GM20431 (cell line): ENCODE measurements at regions not wholly inside any gene's neighbourhood (a gene's known extent, or its start where the extent isn't known, plus 50 kb on each side); places are given as distances from the start of the nearest gene placed in this dataset.

Source experiments
- in situ Hi-C: fragments of 300-500 bp; cut with MseI, MboI; formaldehyde crosslinking; loops from one replicate; pipeline ENCODE4 v1.15.0; 2020; ENCODE audit warnings: low sequenced_read_pairs; ENCODE audit not compliant: unreplicated experiment

DNA sequence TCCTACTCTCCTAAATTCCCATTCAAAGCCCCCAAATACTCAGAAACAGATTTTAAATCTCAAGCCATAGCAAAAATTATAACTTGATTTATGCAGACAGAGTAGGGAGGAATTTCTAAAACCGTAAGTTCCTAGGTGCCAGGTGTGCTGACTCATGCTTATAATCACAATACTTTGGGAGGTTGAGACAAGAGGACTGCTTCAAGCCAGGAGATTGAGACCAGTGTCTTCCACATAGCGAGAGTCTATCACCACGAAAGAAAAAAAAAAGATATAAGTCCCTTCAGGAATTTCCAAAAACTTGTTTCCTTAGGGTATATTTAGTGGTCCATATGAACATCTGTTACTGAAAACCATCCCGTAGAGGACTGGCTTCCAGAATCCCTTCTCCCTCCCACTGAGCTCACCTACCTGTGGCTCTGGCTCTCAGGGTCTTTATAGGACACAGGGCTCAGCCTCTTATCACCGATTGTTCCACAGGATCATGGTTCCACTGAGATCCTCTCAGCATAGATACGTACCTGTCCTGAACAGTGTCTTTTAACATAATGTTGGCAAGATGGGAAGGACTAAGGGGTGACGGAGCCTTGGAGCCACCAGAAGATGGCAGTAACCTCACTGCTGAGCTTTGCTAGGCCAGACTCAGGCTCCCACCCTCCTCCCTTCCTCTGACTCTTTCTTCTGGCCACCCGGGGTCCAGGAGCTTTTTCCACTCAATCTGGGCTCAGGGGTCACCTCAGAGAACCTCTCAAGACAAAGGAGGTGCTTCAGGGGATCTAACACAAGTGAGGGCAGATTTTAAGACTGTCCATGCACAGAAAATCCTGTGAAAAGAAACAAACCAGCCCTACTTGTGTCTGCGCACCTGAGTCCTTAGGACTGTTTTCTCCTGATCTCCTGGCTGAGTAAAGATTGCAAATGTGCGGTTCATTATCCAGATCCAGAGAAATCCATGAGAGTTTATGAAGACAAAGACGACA lies 117.5 kb upstream of the TOP3B start:
- in situ Hi-C loops, result no loop called here

DNA sequence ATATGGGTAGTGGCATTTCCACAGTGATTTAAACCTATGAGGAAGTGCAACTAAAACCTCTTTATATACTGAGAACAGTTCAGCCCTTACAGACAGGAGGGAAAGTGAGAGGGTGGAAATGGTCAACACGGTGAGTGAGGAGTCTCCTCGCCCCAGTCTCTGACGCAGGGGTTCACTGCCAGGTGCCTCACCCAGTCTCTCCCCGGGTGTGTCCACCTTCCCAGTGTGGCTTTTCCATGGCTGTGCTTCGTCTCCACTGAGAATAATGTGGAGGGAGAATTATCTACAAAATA lies 116.6 kb upstream of the TOP3B start:
- in situ Hi-C loops, result no loop called here

DNA sequence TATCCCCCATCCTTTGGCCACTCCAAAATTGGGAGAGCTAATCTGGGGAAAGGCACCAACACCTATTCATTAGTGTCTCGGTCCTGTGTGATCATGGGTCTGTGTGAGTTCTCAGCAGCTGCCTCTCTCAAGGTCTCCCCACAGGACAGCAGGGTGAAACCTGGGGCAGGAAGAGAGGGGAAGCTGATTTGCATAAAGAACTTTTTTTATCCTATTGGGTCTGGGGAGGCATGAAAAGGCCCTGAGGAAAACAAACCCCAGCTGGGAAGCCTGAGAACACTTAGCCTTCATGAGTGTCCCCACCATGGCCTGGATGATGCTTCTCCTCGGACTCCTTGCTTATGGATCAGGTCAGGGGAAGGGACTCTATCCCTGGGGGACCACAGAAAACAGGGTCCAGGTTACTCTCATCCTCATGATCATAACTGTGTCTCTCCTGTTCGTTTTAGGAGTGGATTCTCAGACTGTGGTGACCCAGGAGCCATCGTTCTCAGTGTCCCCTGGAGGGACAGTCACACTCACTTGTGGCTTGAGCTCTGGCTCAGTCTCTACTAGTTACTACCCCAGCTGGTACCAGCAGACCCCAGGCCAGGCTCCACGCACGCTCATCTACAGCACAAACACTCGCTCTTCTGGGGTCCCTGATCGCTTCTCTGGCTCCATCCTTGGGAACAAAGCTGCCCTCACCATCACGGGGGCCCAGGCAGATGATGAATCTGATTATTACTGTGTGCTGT lies 116.0 kb upstream of the TOP3B start:
- in situ Hi-C loops, result no loop called here

DNA sequence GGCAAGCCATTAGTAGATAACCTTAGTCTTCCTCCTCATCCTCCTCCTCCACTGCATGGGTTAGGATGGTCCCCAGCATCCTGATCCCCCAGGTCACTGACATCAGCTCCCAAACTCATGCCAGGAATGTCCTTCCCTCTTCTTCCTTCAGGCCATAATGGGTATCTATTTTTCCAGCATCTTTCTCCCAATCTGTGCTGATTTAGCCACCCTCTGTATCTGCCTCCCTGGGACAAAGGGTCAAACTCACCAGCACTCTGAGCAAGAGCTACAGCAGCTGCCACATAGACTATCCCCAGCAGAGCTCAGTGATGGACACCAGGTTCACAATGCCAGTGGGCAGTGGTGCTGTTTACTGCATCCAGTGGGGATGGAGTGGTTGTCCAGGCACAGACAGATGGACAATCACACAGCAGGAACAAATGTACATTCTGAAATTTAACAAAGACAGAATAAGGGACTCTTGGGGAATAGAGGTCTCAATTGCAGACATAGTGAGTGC lies 115.2 kb upstream of the TOP3B start:
- in situ Hi-C loops, result no loop called here

DNA sequence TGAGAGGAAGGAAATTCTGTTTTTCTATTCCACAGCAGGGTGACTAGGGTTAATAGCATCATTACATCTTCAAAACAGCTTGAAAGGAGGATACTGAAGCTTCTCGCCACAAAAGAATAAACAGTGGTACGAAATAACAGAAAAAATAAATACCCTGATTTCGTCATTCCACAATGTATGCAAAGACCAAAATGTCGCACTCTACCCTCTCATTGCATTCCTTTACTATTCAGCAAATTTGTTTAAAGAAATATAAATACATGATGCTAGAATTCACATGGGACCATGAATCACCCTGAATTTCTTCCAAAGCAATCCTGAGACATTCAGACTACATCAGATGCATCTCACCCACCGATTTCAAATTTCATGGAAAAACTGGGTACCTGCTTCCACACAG lies 112.3 kb upstream of the TOP3B start:
- in situ Hi-C loops, result no loop called here

DNA sequence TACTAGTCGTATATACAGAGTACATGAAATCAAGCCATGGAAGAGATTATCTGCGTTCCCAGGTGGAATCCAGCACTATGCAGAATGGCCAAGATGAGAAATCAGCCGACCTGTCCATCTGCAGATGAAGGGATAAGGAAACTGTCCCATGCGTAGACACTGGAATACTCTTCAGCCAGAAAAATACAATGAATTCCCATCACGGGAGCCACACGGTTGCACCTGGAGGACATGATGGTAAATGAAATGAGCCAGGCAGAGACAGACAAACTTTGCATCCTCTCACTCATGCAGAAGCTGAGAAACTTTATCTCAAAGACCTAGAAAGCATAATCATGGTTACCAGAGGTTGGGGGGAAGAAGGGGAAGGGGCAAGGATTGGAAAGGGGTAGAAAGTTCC lies 111.9 kb upstream of the TOP3B start:
- in situ Hi-C loops, result no loop called here

DNA sequence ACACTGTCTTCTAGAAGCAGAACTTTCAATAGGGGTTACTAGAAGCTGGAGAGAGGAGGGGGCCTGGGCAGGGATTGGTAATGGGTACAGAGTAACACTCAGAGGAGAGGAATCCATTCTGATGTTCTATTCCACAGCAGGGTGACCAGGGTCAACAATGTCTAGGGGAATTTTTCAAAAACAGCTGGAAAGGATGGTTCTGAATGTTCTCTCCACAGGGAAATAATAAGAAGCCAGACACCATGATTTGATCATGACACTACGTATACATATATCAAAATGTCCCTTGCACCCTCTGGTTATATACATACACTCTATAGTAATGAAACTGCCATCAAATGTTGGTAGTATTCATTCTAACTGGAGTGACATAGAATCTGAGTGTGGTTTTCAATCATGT lies 111.2 kb upstream of the TOP3B start:
- in situ Hi-C loops, result no loop called here

DNA sequence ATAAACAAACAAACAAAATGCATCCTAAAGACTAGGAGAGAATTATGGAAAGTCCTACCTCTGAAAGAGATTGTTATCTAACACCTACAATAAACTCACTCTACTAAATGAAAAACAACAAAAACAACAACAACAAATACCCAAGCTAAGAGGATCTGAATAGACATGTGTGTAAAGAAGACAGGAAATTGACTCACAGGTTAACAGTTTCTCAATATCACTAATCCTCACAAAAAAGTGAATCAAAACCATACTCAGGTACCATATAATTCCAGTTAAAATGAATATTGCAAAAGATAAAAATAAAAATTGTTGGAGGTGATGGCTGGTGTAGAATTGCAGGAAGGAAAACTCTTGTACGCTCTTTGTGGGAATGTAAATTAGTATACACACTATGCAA lies 110.4 kb upstream of the TOP3B start:
- in situ Hi-C loops, result no loop called here

DNA sequence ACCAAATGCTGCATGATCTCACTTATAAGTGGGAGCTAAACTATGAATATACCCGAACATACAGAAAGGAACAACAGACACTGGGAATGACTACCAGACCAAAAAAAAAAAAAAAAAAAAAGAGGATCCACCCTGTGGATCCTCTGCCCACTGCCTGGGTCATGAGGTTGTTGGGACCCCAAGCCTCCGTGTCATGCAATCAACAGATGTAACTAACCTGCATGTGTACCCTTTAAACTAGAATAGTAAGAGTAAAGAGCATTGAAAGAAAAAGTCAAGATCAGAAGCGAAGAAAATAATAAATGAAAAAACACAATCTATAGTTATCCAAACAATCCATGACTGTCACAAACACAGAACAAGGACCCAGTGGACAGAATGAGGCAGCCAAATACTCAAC lies 109.5 kb upstream of the TOP3B start:
- in situ Hi-C loops, result no loop called here

DNA sequence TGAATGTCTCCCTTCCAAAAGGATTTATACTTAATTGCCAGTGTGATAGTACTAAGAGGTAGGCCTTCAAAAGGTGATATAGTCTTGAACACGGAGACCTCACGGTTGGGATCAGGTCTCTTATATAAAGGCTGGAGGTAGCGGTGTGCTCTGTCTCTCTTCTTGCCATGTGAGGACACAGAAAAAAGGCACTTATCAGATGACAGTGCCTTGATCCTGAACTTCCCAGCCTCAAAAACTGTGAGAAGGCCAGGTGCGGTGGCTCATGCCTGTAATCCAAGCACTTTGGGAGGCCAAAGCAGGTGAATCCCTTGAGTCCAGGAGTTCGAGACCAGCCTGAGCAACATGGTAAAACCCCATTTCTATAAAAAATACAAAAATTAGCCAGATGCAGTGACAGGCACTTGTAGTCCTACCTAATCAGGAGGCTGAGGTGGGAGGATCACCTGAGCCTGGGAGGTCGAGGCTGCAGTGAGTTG lies 108.9 kb upstream of the TOP3B start:
- in situ Hi-C loops, result no loop called here

DNA sequence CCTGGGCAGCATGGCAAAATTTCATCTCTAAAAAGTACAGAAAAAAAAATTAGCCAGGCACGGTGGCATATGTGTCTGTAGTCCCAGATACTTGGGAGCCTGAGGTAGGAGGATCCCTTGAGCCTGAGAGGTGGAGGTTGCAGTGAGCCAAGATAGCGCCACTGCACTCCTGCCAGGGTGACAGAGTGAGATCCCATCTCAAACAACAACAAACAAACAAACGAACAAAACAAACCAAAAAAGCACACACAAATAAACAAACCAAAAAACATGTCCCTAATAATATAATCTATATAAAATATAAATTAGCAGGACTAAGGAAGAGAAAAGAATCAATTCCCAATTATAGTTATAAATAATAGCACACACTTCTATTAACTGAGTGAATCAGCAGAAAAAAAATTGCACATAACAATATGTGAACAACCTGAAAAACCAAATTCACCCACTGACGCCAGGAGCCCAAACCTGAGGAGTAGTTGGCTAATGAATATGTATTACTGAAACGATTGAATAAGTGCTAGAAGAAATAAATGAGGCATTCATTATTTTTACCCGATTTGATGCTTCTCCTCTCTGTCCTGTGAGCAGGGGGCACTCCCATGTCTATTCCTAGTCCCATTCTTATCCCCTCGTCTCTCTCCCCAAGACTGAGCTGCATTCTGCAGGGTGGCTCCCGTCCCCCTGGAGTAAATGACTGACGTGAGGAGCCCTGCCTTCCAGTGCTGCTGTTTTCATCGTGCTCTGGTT lies 108.2 kb upstream of the TOP3B start:
- in situ Hi-C loops, result no loop called here

DNA sequence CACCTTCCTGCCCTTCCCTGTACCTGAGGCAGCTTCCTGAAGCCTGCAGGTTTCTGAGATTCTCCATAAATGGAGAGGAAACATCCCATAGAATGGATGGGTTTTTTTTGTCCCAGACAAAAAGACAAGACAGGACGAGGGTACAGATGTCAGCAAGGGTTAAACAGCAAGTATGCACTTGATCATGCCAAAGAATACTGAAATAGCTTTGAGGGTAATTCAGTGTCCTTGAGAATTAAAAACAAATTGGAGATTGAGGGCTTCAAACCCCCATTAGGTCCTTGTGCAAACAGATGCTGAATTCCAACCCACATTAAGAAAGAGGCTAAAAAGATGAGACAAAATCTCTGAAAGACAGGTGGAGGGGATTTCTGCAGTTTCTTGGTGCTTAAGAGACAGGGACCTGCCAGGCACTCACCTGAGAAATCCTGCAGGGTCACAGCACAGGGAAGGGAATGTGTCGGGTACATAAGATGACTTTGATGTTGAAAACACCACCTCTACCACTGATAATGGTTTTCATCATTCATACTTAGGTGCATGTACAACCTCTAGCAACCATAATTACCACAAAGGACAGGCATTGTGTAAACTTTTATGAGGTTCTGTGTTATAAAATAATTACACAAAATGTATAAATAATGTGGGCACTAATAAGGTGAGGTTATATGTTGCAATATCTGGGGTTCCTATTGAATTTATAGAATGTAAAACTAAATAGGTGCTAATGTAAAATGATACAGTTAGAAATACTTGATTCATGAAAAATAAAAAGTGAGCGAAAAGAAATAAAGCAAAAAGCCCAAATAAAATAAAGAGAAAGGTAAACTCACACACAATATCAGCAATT lies 107.1 kb upstream of the TOP3B start:
- in situ Hi-C loops, result no loop called here

DNA sequence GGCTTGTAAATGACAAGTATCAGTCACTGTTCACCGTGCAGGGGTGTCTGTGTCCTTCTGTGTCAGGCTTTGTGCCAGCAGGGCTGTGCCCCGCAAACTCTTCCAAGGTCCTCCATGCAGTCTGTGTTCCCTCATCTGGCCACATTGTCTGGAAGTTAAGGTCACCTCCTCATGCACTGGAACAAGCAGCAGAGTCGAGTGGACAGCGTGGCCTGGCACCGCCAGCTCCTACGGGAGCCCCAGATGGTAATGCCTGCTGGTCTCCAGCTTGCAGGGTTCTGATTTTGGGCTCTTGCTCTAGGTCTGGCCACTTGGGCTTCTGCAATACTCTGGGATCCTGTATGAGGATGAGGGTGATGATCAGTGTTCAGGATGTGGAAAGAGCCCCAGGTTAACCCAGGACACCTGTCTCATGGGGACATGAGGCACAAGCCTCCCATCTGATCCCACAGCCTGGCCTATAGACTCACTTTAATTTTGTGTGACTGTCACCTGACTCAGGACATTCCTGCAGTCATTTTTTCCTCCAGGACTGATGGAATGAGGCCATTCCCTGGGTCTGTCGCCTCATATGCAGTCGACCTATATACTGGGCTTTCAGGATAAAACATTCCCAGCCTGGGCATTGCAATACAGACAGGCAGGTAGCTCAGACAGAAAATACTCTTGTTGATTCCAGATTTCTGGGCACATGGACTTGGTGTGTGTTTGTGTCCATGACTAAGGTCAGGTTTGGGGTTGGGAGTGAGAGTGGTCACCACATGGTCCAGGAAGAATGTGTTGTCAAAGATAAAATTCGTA lies 106.3 kb upstream of the TOP3B start:
- in situ Hi-C loops, result no loop called here

DNA sequence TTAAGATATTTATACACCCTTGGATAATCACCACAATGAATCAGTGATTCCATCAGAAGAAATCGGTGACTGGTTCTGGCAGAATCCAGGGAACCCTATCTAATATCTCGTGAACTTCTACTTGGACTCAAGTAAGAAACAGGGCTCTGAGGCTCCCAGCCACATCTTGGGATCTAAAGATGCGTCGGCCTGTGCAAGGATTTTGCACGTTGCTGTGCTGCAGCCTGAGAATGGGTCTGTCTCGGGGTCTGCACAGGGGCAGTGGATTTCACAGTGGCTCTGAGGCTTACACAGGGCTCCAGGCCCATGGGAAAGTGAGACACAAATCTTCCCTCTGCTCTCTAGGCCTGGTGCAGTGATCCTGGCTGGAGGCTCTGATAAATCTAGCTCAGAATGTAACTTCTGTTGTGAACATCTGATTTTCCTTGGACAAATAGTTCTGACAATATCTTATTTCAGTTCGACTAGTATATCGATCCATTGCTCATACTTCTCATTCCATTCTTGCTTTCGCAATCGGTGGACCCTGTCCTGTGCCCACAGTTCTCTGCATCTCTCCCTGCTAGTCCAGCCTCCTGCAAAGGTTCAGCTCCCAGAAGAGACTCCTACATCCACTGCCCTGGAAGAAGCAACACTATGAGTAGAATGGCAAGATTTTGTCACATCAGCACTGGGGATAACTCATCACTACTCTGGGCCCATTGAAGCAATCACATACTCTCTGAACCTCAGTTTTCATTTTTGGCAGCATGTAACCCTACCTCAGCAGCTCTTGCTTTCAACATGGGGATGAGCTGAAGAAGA lies 105.5 kb upstream of the TOP3B start:
- in situ Hi-C loops, result no loop called here

DNA sequence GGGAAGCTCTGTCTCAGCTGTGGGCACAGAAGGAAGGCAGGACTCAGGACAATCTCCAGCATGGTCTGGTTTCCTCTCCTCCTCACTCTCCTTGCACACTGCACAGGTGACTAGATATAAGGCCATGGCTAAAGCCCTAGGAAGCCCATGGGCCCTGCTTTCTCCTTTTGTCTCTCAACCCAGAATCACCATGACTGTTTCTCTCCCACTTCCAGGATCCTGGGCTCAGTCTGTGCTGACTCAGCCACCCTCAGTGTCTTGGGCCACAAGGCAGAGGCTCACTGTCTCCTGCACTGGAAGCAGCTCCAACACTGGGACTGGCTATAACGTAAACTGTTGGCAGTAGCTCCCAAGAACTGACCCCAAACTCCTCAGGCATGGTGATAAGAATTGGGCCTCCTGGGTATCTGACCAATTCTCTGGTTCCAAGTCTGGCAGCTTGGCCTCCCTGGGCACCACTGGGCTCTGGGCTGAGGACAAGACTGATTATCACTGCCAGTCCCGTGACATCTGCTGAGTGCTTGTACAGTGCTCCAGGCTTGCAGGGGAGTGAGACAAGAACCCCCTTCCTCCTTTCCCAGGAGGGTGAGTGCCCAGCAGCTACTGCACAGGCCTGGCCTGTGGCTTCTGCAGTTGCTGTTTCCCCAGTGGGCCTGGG lies 104.0 kb upstream of the TOP3B start:
- in situ Hi-C loops, result no loop called here

DNA sequence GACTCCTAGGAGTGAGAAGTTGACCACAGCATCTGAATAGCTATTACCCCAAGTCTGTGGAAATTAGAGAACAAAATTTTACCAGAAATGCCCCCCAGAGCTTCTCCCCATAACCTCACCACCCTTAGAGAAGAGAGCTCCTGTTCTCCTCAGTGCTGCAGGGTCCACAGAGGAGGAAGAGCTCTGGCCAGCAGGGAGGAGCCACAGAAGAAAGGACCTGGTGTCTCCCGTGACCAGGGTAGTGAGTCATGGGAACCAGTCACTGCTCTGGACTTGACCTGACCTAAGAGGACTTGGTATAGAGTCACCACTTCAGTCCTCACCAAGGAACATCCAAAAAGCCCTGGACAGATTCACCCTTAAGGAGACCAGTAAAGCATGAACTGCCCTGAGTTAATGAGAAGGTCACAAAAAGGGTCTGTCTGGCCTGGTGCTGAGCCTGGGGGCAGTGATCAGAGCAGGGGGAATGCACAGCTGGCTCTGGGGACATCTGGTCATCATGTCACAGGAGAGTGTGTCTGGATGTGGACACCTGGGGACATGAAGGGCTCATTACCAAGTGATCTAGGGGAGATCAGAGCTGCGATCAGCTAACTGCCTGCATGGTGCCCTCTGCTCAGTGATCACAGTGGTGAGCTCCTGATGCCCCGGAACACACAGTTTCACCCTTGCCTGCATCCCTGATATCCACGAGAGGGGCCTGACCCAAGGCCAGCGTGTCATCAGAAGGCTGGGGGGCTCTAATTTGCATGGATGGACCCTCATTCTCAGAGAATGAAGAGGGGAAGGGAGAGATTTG lies 103.3 kb upstream of the TOP3B start:
- in situ Hi-C loops, result no loop called here
